ENCODE measurements at regions not wholly inside any gene's neighbourhood (a gene's known extent, or its start where the extent isn't known, plus 50 kb on each side); places are given as distances from the start of the nearest gene placed in this dataset.

DNA sequence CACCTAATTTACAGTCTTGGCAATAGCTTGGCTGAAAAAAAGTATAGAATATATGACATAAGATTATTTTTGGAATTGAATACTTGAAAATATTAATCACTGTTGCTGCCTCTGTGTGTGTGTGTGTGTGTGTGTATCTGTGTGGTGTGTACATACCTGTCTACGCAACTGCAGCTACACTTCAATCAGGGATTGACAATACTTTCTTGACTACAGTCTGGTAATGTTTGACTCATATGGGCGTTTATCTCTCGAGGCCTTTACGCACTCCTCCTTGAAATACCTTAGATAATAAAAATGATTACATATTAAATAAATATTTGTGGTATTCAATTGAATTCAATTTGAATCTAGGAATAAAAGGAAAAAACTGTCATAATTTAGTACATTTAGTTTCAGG is 565.2 kb downstream of the PCDH18 start:
- TF ChIP-seq EZH2 (IDR thresholded peaks at IDR 0.05; ENCODE audit: borderline replicate concordance, insufficient read depth, low read depth, low read length, poor library complexity, severe bottlenecking), result no peak
- TF ChIP-seq, protein P1, sequence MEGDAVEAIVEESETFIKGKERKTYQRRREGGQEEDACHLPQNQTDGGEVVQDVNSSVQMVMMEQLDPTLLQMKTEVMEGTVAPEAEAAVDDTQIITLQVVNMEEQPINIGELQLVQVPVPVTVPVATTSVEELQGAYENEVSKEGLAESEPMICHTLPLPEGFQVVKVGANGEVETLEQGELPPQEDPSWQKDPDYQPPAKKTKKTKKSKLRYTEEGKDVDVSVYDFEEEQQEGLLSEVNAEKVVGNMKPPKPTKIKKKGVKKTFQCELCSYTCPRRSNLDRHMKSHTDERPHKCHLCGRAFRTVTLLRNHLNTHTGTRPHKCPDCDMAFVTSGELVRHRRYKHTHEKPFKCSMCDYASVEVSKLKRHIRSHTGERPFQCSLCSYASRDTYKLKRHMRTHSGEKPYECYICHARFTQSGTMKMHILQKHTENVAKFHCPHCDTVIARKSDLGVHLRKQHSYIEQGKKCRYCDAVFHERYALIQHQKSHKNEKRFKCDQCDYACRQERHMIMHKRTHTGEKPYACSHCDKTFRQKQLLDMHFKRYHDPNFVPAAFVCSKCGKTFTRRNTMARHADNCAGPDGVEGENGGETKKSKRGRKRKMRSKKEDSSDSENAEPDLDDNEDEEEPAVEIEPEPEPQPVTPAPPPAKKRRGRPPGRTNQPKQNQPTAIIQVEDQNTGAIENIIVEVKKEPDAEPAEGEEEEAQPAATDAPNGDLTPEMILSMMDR (IDR thresholded peaks at IDR 0.05), result no peak
- no peak overlapping the region for H3K9ac ChIP-seq (ENCODE audit: low read length)
- no peak overlapping the region for H2AFZ ChIP-seq (ENCODE audit: insufficient read depth, low read depth, low read length, poor library complexity, severe bottlenecking)
- intact Hi-C loops (cut with micrococcal nuclease), result no loop called here
- ATAC-seq (ENCODE audit: low read depth) (no peak), DNase-seq (no peak)
- H3K27me3 Mint-ChIP-seq, result no peaks in the 10 kb centered on the region
- WGBS (ENCODE audit: insufficient coverage), result no CpG with 5 or more reads among the region's 4 CpGs
- H3K36me3 ChIP-seq (replicated peaks in 1 of 2; ENCODE audit: control extremely low read depth in 1 of 2, control insufficient read depth in 1 of 2, extremely low read depth in 1 of 2, insufficient read depth in 2 of 2, low read length in 1 of 2), result no peaks in the 10 kb centered on the region
- CTCF ChIA-PET, result no interaction called here
- H3K4me3 ChIP-seq (ENCODE audit: control extremely low read depth in 1 of 5, extremely low read depth in 1 of 5, insufficient read depth in 1 of 5, low read depth in 2 of 5, low read length in 4 of 5), result no peak overlapping the region
- H4K20me1 ChIP-seq (ENCODE audit: control insufficient read depth, insufficient read depth, low read length, poor library complexity, severe bottlenecking), result no peaks in the 10 kb centered on the region
- no peaks in the 10 kb centered on the region for H3K27me3 ChIP-seq (replicated peaks in 1 of 4; ENCODE audit: control extremely low read depth in 1 of 4, control insufficient read depth in 3 of 4, insufficient read depth in 4 of 4, low read length in 3 of 4)
- no peaks in the 10 kb centered on the region for H3K9me3 ChIP-seq (ENCODE audit: control extremely low read depth in 1 of 3, control insufficient read depth in 2 of 3, insufficient read depth in 1 of 3, low read length in 2 of 3)
- H3K4me2 ChIP-seq (replicated peaks; ENCODE audit: low read depth, low read length, poor library complexity, severe bottlenecking), result no peak overlapping the region
- no peaks in the 10 kb centered on the region for H3K9me3 Mint-ChIP-seq (ENCODE audit: insufficient read depth)
- H3K79me2 ChIP-seq (ENCODE audit: control insufficient read depth, insufficient read depth, low read length), result no peaks in the 10 kb centered on the region
- no peaks in the 10 kb centered on the region for H3K4me1 Mint-ChIP-seq
- no peaks in the 10 kb centered on the region for H3K4me1 ChIP-seq (ENCODE audit: control insufficient read depth in 2 of 2, insufficient read depth in 2 of 2, low read length in 2 of 2)
- no peak overlapping the region for H3K27ac Mint-ChIP-seq
- H3K27ac ChIP-seq (ENCODE audit: low read length in 2 of 2), result no peak overlapping the region
- H3K4me3 Mint-ChIP-seq, result no peak overlapping the region
- POLR2A ChIA-PET, result no interaction called here

DNA sequence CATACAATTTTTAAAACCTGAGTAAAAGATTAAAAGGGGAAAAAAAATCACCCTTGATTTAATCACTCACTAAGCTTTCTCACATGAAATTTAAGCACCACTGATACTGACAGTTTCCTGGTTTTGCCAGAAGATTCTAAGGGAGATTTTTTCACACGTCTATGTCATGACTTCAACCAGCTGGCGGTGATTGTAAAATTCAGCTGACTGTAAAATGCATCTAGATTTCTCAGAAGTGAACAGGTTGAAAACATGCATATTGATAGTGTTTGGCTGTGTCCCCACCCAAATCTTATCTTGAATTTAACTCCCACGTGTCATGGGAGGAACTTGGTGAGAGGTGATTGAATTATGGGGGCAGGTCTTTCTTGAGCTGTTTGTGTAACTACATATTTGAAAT is 566.8 kb downstream of the PCDH18 start:
- no peaks in the 10 kb centered on the region for H3K4me1 ChIP-seq (ENCODE audit: control insufficient read depth in 2 of 2, insufficient read depth in 2 of 2, low read length in 2 of 2)
- ATAC-seq (ENCODE audit: low read depth) (no peak), DNase-seq (no peak)
- POLR2A ChIA-PET, result no interaction called here
- Mint-ChIP-seq H3K4me1 (no peaks in the 10 kb centered on the region), H3K27me3 (no peaks in the 10 kb centered on the region), H3K9me3 (ENCODE audit: insufficient read depth) (no peaks in the 10 kb centered on the region), H3K4me3 (no peak overlapping the region), H3K27ac (no peak overlapping the region)
- H3K36me3 ChIP-seq (replicated peaks in 1 of 2; ENCODE audit: control extremely low read depth in 1 of 2, control insufficient read depth in 1 of 2, extremely low read depth in 1 of 2, insufficient read depth in 2 of 2, low read length in 1 of 2), result no peaks in the 10 kb centered on the region
- H3K79me2 ChIP-seq (ENCODE audit: control insufficient read depth, insufficient read depth, low read length), result no peaks in the 10 kb centered on the region
- no peak overlapping the region for H2AFZ ChIP-seq (ENCODE audit: insufficient read depth, low read depth, low read length, poor library complexity, severe bottlenecking)
- H3K9me3 ChIP-seq (ENCODE audit: control extremely low read depth in 1 of 3, control insufficient read depth in 2 of 3, insufficient read depth in 1 of 3, low read length in 2 of 3), result no peaks in the 10 kb centered on the region
- no peaks in the 10 kb centered on the region for H3K27me3 ChIP-seq (replicated peaks in 1 of 4; ENCODE audit: control extremely low read depth in 1 of 4, control insufficient read depth in 3 of 4, insufficient read depth in 4 of 4, low read length in 3 of 4)
- H4K20me1 ChIP-seq (ENCODE audit: control insufficient read depth, insufficient read depth, low read length, poor library complexity, severe bottlenecking), result no peaks in the 10 kb centered on the region
- TF ChIP-seq, protein P1 (IDR thresholded peaks at IDR 0.05), result no peak
- no peak for TF ChIP-seq EZH2 (IDR thresholded peaks at IDR 0.05; ENCODE audit: borderline replicate concordance, insufficient read depth, low read depth, low read length, poor library complexity, severe bottlenecking)
- H3K27ac ChIP-seq (ENCODE audit: low read length in 2 of 2), result no peak overlapping the region
- intact Hi-C loops (cut with micrococcal nuclease), result no loop called here
- no peak overlapping the region for H3K4me3 ChIP-seq (ENCODE audit: control extremely low read depth in 1 of 5, extremely low read depth in 1 of 5, insufficient read depth in 1 of 5, low read depth in 2 of 5, low read length in 4 of 5)
- CTCF ChIA-PET, result no interaction called here
- no peak overlapping the region for H3K4me2 ChIP-seq (replicated peaks; ENCODE audit: low read depth, low read length, poor library complexity, severe bottlenecking)
- no peak overlapping the region for H3K9ac ChIP-seq (ENCODE audit: low read length)
- no CpG with 5 or more reads among the region's 3 CpGs for WGBS (ENCODE audit: insufficient coverage)
